ENCODE measurements at regions not wholly inside any gene's neighbourhood (a gene's known extent, or its start where the extent isn't known, plus 50 kb on each side); places are given as distances from the start of the nearest gene placed in this dataset.

- TF ChIP-seq CTCF (IDR thresholded peaks at IDR 0.05 in 2 of 3, conservative IDR thresholded peaks at IDR 0.05 in 1 of 3; ENCODE audit: control insufficient read depth in 2 of 3, extremely low read depth in 1 of 3, insufficient read depth in 1 of 3, low read depth in 3 of 3, low read length in 3 of 3), result no peak
- no peak for TF ChIP-seq SUZ12 (IDR thresholded peaks at IDR 0.05; ENCODE audit: unreplicated experiment)
- no peak for TF ChIP-seq PAX8 (IDR thresholded peaks at IDR 0.05)
- no peak for TF ChIP-seq BCLAF1 (IDR thresholded peaks at IDR 0.05)
- TF ChIP-seq ESRRA (IDR thresholded peaks at IDR 0.05; ENCODE audit: low read length), result no peak
- TF ChIP-seq USF2 (IDR thresholded peaks at IDR 0.05; ENCODE audit: borderline replicate concordance, low read depth, low read length), result no peak
- TF ChIP-seq POLR2A (IDR thresholded peaks at IDR 0.05; ENCODE audit: low read depth, low read length), result no peak
- no peak for TF ChIP-seq ETV6 (conservative IDR thresholded peaks at IDR 0.05 in 1 of 2, IDR thresholded peaks at IDR 0.05 in 1 of 2; ENCODE audit: borderline replicate concordance in 1 of 2, low read depth in 1 of 2)
- TF ChIP-seq E2F4 (IDR thresholded peaks at IDR 0.05; ENCODE audit: low read depth, low read length), result no peak
- TF ChIP-seq CBX3 (IDR thresholded peaks at IDR 0.05; ENCODE audit: borderline replicate concordance, low read depth), result no peak
- TF ChIP-seq FOXM1 (IDR thresholded peaks at IDR 0.05; ENCODE audit: low read depth, low read length), result no peak
- no peak for TF ChIP-seq BCL3 (IDR thresholded peaks at IDR 0.05; ENCODE audit: borderline replicate concordance, insufficient read depth, low read depth, low read length, poor library complexity, severe bottlenecking)
- no peak for TF ChIP-seq POLR2AphosphoS2 (IDR thresholded peaks at IDR 0.05; ENCODE audit: low read depth, low read length)
Observed at GRCh38 chr1:5453347-5453746, 538.9 kb downstream of the NPHP4 start.
